ENCODE measurements at regions not wholly inside any gene's neighbourhood (a gene's known extent, or its start where the extent isn't known, plus 50 kb on each side); places are given as distances from the start of the nearest gene placed in this dataset.

DNA sequence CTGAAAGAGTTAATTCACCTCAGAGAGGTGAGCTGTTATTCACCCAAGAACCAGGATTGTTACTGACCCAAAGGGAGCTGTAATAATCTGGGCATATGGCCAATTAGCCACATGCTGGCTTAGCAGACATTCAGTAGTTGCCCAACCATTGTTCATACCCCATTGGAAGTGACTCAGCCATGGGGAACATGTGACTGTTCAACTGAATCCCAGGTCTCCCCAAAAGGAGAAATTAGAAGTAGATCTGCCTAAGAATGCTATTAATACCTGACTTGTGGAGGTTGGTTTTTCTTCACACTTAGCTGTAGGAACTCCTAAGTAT lies 272.6 kb upstream of the UBE2E3 start:
- Histone ChIP-seq H4K91ac (ENCODE audit: insufficient read depth, low read depth, low read length) (no peak overlapping the region), H3K23ac (ENCODE audit: low read depth, low read length) (no peak overlapping the region), H3K56ac (ENCODE audit: extremely low read depth, insufficient read depth, low read length) (no peak overlapping the region), H4K5ac (ENCODE audit: low read depth, low read length) (no peak overlapping the region), H2BK120ac (ENCODE audit: low read depth, low read length) (no peak overlapping the region), H4K20me1 (ENCODE audit: insufficient read depth, low read length) (no peaks in the 10 kb centered on the region), H3K36me3 (ENCODE audit: control insufficient read depth, insufficient read depth, low read length) (no peaks in the 10 kb centered on the region), H2BK5ac (ENCODE audit: low read depth, low read length, poor library complexity, severe bottlenecking) (no peak overlapping the region), H3K4ac (ENCODE audit: low read depth, low read length) (no peak overlapping the region), H2AK9ac (replicated peaks; ENCODE audit: low read depth, low read length, poor library complexity) (no peak overlapping the region), H2AFZ (replicated peaks; ENCODE audit: low read length, poor library complexity) (no peak overlapping the region), H2BK20ac (ENCODE audit: low read depth, low read length) (no peak overlapping the region), H3K27me3 (ENCODE audit: control insufficient read depth, insufficient read depth, low read length) (no peaks in the 10 kb centered on the region), H3K14ac (replicated peaks; ENCODE audit: low read depth, low read length) (no peak overlapping the region), H3K9ac (ENCODE audit: low read depth, low read length) (no peak overlapping the region), H3K4me1 (ENCODE audit: control insufficient read depth, insufficient read depth, low read length) (peaks cover 8% of the 10 kb centered on the region), H3K27ac (ENCODE audit: insufficient read depth, low read length) (no peak overlapping the region), H3K18ac (ENCODE audit: low read depth, low read length) (no peak overlapping the region), H2BK15ac (ENCODE audit: low read depth, low read length) (no peak overlapping the region), H3K9me1 (ENCODE audit: insufficient read depth, low read length) (no peaks in the 10 kb centered on the region), H3K79me1 (ENCODE audit: low read depth in 1 of 2, low read length in 2 of 2) (no peaks in the 10 kb centered on the region), H3K4me3 (ENCODE audit: insufficient read depth, low read depth, low read length) (no peak overlapping the region), H3K9me3 (ENCODE audit: control insufficient read depth, insufficient read depth, low read length) (no peaks in the 10 kb centered on the region), H3K4me2 (ENCODE audit: low read depth, low read length) (no peak overlapping the region), H2AK5ac (ENCODE audit: low read depth, low read length) (no peak overlapping the region), H4K8ac (ENCODE audit: low read depth in 2 of 2, low read length in 2 of 2) (no peak overlapping the region)
- in situ Hi-C loops (cut with MboI; ENCODE audit: low sequenced_read_pairs) (no loop called here), dilution Hi-C loops (cut with HindIII; ENCODE audit: low sequenced_read_pairs, unreplicated experiment) (no loop called here), intact Hi-C loops (cut with micrococcal nuclease) (no loop called here)
- ATAC-seq (ENCODE audit: low read depth), result peak; percentile 48; the same call in 1 of the 2 replicates
- CTCF ChIA-PET, result interaction anchor here (1.8 kb wide), 1 partner anchor 15 kb away, joined by 7 read pairs; no protein-coding TSS in a partner anchor
- no peak for TF ChIP-seq CHD1 (IDR thresholded peaks at IDR 0.05; ENCODE audit: low read depth, low read length)
- no peak for TF ChIP-seq MXI1 (IDR thresholded peaks at IDR 0.05; ENCODE audit: borderline replicate concordance, low read depth, low read length)
- peak; percentile 91 for TF ChIP-seq CEBPB (IDR thresholded peaks at IDR 0.05; ENCODE audit: low read depth, low read length)
- TF ChIP-seq BHLHE40 (IDR thresholded peaks at IDR 0.05; ENCODE audit: low read depth, low read length), result peak; percentile 42; the same call in 1 of the 2 replicates
- no peak for TF ChIP-seq RAD21 (IDR thresholded peaks at IDR 0.05; ENCODE audit: low read length)
- TF ChIP-seq POLR2A (IDR thresholded peaks at IDR 0.05; ENCODE audit: low read depth, low read length), result no peak
- no peak for TF ChIP-seq NFE2L2 (IDR thresholded peaks at IDR 0.05; ENCODE audit: low read depth, low read length)
- TF ChIP-seq SMC3 (IDR thresholded peaks at IDR 0.05; ENCODE audit: low read depth, low read length), result no peak
- TF ChIP-seq RCOR1 (IDR thresholded peaks at IDR 0.05; ENCODE audit: insufficient replicate concordance, low read length), result no peak
- peak; percentile 51; the same call in 1 of the 2 replicates for TF ChIP-seq FOS (IDR thresholded peaks at IDR 0.05; ENCODE audit: low read depth, low read length)
- TF ChIP-seq, protein P1, sequence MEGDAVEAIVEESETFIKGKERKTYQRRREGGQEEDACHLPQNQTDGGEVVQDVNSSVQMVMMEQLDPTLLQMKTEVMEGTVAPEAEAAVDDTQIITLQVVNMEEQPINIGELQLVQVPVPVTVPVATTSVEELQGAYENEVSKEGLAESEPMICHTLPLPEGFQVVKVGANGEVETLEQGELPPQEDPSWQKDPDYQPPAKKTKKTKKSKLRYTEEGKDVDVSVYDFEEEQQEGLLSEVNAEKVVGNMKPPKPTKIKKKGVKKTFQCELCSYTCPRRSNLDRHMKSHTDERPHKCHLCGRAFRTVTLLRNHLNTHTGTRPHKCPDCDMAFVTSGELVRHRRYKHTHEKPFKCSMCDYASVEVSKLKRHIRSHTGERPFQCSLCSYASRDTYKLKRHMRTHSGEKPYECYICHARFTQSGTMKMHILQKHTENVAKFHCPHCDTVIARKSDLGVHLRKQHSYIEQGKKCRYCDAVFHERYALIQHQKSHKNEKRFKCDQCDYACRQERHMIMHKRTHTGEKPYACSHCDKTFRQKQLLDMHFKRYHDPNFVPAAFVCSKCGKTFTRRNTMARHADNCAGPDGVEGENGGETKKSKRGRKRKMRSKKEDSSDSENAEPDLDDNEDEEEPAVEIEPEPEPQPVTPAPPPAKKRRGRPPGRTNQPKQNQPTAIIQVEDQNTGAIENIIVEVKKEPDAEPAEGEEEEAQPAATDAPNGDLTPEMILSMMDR (conservative IDR thresholded peaks at IDR 0.05; ENCODE audit: low read depth, low read length), result no peak
- TF ChIP-seq, protein P2, sequence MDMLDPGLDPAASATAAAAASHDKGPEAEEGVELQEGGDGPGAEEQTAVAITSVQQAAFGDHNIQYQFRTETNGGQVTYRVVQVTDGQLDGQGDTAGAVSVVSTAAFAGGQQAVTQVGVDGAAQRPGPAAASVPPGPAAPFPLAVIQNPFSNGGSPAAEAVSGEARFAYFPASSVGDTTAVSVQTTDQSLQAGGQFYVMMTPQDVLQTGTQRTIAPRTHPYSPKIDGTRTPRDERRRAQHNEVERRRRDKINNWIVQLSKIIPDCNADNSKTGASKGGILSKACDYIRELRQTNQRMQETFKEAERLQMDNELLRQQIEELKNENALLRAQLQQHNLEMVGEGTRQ (IDR thresholded peaks at IDR 0.05; ENCODE audit: low read depth, low read length), result peak; percentile 84
- TF ChIP-seq, protein P3, sequence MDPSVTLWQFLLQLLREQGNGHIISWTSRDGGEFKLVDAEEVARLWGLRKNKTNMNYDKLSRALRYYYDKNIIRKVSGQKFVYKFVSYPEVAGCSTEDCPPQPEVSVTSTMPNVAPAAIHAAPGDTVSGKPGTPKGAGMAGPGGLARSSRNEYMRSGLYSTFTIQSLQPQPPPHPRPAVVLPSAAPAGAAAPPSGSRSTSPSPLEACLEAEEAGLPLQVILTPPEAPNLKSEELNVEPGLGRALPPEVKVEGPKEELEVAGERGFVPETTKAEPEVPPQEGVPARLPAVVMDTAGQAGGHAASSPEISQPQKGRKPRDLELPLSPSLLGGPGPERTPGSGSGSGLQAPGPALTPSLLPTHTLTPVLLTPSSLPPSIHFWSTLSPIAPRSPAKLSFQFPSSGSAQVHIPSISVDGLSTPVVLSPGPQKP (IDR thresholded peaks at IDR 0.05; ENCODE audit: borderline replicate concordance, low read depth, low read length), result no peak
- TF ChIP-seq MAZ (IDR thresholded peaks at IDR 0.05; ENCODE audit: borderline replicate concordance, low read depth, low read length), result no peak
- no peak for TF ChIP-seq RFX5 (IDR thresholded peaks at IDR 0.05; ENCODE audit: low read depth, low read length)
- POLR2A ChIA-PET (ENCODE audit: unreplicated experiment), result no interaction called here
- peak; percentile 92 for DNase-seq
- BruUV-seq (replicated peaks), result no TSS peak
